HG03439 (cell line): ENCODE measurements at regions not wholly inside any gene's neighbourhood (a gene's known extent, or its start where the extent isn't known, plus 50 kb on each side); places are given as distances from the start of the nearest gene placed in this dataset.
A peak's percentile ranks its signal among the peaks of the same experiment; 100 is the strongest.

Experiments used
- ATAC-seq: cut with Tn5 transposase; IDR thresholded peaks from one replicate; pipeline ENCODE4 v1.9.1; 2021; ENCODE audit warnings: mild to moderate bottlenecking, moderate library complexity; ENCODE audit not compliant: unreplicated experiment

DNA sequence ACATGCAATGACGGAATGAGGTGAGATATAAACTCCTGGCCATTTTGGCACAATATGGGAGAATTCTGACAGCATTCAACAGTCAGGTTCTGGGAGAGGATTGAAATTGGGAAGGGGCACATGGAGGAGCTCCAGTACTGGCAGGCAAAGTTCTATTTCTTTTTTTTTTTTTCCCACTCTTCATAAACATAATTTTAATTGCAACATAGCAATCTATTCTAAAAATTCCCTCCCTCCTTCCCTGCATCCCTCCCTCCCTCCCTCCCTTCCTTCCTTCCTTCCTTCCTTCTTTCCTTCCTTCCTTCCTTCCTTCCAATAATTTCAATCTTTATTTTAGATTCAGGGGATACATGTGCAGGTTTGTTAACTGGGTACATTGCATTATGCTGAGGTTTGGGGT lies 93.2 kb downstream of the PTCSC3 start:
- ATAC-seq, result no peak

DNA sequence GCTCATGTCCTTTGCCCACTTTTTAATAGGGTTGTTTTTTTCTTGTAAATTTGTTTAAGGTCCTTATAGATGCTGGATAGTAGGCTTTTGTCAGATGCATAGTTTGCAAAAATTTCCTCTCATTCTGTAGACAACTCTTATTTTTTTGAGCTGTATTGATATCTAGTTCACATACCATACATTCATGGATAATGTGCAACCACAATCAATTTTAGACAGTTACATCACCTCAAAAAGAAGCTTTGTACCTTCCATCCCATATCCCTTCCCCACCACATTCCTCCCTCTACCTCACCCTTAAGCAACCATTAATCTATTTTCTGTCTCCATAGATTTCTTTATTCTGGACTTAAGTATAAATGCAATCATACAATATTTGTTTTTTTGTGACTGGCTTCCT lies 98.4 kb downstream of the PTCSC3 start:
- ATAC-seq, result no peak

DNA sequence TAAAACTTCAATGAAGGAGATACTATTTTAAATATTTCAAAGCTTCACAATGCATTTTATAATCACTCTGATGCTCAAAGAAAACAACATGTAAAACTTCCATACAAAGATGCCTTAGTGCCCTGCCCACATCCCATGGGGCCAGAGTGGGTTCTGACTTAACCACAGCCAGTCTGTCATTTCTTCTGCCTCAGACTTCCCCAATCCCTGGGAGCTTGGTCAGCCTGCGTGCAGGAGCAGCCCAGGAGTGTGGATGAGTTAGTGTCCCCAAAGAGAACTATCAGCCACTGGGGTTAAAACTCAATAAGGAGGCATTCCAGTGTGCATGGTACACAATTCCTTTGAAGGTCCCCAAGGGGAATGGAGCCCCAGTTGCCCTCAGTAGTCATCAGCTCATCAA lies 100.3 kb downstream of the PTCSC3 start:
- no peak for ATAC-seq

DNA sequence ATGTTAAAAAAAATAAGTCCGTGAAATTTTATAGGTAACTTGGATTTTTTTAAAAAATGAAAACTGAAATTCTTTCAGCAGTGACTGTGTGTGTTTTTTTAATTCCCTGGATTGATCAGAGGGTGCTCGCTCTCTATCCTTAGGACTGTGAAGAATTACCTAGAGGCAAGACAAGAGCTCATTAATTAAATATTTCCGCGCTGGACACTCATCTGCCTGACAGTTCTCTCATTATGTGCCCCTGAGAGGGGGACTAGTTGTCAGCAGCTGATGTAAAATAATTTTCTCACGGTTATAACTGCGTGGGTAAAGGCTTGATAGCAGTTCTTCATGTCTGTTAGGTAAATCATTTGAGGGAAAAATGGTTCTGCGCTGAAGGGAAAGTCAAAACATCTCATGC lies 101.3 kb downstream of the PTCSC3 start:
- no peak for ATAC-seq

DNA sequence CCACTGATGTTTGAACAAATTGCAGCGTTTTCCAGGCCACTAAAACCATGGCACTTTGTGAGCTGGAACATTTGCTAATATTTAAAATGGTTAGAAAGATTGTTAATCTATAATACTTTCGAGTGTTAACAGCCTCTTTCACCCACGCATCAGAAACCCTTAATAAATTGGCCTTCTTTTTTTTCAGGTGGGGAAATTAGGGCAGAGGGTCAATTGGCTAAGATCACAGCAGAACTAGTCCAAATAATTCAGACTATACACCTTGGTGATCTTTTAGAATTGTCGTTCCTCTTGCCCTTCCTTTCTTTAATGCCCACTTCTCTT lies 105.8 kb downstream of the PTCSC3 start:
- no peak for ATAC-seq

DNA sequence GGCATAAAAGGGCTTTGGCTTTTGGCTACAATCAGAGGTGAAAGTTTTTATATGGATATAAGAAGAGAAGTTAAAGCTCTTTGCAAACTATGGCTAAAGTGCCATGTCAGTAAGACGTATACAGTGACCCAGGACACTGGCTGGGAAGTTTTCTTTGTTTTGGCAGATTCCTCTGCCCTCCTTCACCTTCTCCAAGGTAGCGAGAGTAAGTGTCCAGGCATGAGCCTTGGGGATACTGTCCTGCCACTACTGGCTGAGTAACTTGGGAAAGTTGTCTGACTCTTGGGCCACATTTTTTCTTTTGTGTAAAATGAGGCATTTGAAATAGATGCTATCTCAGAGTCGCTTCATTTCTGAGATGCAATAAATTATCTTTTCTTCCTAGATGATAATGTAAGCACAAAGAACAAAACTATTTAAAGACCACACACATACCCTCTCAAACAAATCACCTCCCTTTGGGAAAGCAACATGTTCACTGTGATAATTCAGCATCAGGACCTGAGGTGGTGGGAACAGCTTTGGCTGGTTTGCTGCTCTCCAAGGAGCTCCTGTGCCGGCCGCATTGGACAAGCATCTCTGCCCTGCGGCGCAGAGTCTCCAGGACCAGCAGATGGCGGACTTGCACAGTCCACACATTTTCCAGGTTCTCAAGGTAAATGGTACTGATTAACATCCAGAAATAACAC lies 106.3 kb downstream of the PTCSC3 start:
- ATAC-seq, result no peak

DNA sequence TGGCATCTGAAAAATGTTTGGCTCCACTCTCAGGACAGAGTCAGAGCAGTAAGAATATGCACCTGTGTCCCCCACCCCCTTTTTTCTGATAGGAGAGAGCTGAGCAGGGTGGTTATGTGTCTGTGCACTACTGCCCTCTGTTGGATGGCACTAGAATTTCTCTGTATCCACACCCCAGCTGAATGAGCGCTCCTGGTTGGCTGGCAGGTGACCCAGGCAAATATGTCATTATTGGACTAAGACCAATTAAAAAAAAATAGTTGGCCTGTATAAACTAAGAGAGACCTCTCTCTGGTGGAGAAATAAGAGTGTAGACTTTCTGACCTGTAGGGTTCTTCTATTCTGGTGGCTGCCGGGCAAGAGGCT lies 107.0 kb downstream of the PTCSC3 start:
- peak; percentile 66 for ATAC-seq

DNA sequence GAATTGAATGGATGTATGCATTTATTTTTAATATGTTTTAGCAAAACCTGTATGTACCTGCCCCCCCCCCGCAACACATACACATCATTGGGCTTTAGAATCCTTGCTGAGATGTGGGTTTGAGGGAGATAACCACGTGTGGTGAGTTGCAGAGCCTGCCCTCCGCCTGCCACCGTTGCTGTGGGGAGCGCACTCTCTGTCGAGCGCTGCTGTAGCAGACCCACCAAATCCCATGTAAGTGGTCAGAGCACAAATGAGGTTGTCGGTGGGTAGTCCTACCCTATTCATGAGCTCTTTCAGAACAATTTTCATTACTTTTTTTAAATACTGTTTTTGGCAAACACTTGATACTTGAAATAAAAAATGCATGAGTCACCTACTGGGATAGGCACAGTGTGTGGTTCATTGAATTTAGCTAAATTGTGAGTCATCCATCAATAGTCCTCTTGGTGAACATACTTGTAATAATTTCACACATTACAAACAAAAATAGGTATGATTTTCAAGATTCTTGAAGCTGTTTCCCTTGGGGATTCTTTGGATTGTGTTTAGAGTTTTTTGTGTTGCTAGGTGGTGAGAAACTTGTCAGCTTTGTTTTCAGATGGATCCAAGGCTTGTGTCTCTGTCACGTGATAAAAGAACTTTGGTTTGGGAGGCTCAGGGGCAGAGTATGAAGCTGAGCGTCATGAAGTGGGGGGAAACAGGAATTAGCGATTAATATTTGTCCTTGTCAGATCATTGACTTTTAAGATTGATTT lies 107.6 kb downstream of the PTCSC3 start:
- ATAC-seq, result no peak

DNA sequence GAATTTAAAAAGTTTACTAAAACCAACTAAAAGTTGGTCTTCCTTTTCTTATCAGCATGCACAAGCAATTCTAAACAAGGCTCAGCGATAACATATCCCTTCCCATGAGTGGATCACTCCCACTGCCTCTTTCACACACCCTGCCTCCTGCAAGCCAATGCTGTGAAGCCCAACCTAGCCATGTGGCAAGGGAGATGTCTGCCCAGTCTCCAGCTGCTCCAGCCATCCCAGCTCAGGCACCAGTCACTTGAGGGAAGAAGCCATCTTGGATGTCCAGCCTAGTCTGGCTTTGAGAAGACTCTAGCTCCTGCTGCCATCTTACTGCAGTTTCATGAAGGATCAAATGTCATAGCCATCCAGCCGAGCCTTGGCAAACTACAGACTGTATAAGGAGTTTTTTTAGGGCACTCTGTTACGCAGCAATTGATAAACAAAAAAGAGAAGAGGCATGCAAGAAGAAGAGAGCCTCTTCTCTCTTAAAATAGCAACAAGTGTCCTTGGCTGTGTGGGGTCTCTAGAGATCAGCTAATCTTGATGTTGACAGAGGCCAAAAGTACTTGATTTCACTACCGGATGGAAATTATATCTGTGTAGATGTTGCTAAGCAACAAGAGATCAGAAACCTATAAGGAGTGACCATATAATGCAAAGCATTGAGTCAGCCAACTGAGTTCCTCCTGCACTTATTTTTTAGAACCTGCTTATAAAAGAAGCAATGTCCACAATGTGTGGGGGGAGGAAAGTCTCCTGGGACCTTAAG lies 108.9 kb downstream of the PTCSC3 start:
- peak; percentile 42 for ATAC-seq

DNA sequence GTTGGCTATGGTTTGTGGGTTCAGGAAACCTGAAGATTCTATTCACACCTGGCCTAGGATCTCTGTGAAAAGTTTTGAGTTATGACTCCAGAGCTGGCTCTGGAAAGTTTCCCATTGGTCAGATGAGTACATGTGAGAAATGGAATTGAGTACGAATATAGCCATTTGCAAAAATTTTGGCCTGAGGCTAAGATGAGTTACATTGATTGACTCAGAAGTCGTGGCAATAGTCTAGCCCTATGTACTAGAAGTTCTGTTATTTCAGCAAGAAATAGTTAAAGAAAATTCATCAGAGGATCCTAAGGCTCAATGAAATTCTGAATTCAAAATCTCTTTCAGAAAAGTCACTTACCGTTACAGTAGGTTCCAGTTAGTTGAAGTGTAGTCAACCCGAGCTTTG lies 109.9 kb downstream of the PTCSC3 start:
- ATAC-seq, result no peak

DNA sequence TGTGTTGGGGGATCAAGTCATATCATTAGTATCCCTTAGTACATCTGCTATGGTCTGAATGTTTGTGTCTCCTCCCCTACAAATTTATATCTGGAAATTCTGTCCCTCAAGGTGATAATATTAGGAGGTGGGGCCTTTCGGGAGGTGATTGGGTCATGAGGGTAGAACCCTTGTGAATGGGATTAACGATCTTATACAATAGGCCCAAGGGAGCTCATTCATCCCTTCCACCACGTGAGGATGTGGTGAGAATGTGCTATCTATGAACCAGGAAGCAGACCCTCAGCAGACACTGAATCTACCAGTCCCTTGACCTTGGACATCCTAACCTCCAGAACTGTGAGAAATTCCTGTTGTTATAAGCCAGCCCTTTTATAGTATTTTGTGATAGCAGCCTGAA lies 110.7 kb downstream of the PTCSC3 start:
- ATAC-seq, result no peak

DNA sequence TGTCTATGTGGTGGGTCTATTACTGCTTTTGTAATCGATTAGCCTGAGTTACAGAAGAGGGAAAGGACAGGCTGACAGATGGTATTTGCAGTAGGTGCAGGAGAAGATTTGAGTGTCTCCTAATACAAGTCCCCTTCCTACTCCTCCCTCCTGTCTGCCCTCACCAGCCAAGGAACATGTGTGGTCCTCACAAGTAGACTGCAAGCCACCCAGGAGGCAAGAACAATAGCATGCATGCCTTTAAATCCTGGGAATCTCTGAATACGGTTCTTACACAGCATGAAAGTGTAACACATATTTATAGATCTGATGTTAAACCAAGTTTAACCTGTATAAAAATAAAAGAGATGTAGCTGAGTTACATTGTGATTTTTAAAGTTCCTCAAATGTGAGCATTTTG lies 117.0 kb downstream of the PTCSC3 start:
- no peak for ATAC-seq

DNA sequence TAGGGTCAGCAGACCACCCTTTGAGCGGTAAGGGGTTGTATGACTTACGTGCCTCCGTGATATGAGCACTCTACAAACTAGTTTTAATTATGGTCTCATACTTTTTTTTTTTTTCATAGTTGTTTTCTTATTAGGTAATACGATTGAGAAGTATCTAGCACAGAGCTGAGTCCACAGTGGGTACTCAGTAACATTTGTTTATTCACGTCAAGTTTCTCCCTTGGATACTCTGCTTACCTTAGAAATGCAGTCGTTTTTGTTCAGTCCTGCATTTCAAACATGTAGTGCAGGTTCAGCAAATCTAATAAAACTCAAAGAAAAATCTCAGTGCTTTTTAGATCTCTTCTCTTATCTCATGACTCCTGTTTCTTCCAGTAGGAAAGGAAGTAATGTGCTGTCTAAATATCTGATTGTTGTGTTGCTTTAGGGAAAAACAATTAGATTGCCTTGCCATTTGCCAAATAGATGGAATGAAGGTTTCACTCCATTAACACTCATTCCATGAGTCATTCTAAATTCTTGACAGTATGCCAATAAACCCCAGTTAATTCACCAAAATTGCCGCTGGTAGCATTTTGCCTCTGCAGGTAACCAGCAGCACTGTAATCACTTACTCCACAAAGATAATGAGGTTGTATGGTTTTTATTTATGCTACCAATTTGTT lies 118.9 kb downstream of the PTCSC3 start:
- ATAC-seq, result no peak

DNA sequence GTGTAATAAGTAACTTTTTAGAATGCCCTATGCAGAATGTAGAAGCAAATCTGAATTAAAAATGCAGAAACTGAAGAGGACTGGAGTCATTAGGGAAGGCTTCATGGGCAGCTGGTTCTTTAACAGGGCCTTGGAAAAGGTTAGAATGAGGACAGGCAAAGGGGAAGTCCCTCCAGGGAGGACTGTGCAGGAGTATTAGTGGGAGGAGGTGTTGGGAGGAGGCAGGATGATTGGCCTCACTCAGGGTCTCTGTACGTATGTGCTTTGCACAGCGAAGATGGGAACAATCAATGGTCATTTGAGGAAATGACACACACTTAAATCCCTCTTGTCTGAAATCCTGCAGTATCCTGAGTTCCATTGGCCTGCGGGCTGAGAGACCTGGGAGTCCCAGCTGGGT lies 119.7 kb downstream of the PTCSC3 start:
- no peak for ATAC-seq

DNA sequence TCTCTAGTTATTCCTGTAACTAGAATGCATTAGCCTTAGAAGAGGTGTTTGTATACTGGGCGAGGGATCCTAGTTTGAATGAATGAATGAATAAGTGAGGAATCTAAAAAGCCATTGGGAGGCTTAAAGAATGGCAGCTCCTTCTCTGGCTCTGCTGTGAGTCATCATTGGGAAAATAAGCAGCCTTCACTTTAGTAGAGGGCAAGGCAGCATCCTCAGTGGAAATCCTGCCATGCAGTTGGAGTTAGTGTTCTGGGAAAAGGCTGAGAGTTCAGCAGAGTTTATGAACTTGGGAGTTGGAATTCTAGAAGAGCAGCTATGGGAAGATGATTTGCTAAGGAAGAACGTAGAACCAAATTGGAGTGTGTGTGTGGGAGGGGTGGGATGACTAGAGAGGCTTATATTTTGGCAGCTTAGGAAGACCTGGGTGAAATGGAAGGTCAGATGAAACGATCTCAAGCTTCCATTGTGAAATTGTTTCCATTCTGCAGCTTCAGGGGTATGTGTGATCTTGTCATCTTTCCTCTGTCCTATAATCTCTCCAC lies 120.8 kb downstream of the PTCSC3 start:
- no peak for ATAC-seq

DNA sequence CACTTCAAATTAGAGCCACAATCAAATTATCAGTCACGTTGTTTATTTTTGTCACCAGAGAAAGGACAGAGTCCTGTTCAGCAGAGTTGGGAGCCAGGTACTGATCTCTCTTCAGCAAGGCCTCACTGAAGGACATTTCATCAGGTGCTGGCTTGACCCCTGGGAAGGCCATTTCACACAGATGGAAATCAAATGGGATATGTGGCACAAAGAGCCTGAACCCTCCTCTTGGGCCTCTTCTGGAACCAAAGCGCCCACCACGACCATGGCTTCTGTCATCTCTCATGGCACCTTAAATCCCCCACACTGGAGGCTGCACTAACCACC lies 121.5 kb downstream of the PTCSC3 start:
- no peak for ATAC-seq

DNA sequence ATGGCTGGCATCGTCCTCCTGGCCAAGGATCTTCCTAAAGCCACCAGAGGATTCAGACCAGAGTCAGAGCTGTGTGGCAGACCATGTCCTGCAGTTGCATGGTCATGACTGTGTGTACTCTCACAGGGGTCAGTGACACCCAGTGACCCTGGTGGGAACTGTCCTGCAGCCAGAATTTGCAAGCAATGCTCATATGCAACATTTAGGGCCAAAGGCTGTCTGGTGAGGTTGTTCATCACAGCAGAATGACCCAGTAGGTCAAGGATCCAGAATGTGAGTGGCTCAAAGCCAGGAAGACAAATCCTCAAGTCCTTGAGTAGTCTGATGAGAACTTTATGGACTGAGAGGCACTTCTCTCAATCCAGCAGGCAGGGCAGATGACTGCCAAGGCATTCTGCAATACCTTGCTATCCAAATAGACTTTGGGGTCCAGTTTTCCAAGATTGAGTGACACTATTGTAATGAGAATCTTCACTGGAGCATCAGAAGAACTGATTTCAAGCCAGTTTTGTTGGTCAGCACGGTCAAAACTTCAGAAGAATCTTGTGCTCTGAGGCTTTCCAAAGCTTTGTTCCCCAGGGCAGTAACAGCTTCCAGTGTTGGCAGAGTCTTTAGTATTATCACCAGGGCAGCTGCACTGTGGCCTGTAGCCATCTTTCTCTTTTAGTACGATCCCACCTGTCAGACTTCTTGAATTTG lies 122.0 kb downstream of the PTCSC3 start:
- ATAC-seq, result no peak

DNA sequence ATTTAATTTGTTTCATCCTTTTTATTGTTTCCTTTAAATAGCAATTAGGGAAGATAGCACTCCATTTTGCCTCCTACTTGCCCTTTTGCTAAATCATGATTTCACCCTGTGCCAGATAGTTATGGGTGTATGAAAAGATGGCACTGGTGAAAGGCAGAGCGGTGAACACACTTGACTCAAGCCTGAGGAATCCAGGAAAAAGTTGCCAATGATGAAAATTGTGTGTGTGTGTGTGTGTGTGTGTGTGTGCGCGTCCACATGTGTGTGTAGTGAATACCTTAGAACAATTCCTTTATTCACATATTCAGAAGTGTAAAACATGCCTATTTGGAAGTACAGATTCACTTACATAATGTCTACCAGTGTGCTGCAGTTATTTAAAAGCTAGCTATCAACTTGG lies 123.8 kb downstream of the PTCSC3 start:
- no peak for ATAC-seq

DNA sequence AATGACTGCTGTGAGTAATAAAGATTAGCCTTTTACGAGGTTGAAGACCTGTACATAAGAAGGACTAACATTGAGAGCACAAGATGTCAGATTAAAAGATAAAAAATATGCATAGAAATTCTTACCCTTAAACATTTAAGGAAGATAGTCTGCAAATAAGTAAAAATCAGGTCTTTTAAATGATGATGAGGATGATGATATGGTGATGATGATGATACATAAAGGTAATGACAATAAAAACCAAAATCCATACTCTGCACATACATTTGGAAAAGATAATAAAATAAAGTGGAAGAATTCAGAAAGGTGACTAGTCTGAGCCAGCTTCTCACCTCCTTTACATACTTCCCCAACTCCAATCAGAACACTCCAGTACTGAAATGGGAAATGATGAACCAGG lies 124.5 kb downstream of the PTCSC3 start:
- no peak for ATAC-seq

DNA sequence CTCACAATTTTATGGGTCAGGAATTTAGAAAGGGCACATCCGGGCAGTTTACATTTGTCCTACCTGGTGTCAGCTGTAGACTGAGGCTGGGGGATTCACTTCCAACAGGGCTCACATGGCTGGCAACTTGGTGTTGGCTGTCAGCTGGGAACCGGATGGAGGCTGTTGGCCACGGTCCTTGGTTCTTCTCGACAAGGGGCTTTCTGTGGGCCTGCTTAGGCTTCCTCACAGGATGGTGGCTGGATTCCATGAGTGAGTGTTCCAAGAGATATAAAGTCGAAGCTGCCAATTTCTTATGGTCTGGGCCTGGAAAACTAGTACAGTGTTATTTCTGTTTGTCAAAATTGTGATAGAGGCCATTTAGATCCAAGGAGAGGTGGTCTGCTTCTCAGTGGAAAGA lies 127.9 kb downstream of the PTCSC3 start:
- no peak for ATAC-seq

DNA sequence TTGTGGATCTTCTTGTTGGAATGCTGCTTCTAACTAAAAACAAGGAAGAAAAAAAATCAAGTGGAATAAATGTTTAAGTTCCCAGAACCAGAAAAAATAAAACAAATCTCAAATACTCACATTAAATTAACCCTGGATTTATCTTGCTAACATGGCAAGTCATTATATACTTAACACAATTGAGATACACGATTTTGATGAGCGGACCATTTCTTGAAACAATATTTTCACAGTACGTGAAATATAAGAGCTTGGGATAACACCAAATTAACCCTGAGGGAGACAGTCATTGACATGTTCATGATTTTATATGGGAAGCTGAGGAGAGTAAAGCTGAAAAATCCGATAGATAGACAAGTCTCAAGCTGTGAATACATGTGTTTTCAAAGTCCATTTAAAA lies 128.6 kb downstream of the PTCSC3 start:
- no peak for ATAC-seq
